ENCODE measurements at regions not wholly inside any gene's neighbourhood (a gene's known extent, or its start where the extent isn't known, plus 50 kb on each side); places are given as distances from the start of the nearest gene placed in this dataset.

DNA sequence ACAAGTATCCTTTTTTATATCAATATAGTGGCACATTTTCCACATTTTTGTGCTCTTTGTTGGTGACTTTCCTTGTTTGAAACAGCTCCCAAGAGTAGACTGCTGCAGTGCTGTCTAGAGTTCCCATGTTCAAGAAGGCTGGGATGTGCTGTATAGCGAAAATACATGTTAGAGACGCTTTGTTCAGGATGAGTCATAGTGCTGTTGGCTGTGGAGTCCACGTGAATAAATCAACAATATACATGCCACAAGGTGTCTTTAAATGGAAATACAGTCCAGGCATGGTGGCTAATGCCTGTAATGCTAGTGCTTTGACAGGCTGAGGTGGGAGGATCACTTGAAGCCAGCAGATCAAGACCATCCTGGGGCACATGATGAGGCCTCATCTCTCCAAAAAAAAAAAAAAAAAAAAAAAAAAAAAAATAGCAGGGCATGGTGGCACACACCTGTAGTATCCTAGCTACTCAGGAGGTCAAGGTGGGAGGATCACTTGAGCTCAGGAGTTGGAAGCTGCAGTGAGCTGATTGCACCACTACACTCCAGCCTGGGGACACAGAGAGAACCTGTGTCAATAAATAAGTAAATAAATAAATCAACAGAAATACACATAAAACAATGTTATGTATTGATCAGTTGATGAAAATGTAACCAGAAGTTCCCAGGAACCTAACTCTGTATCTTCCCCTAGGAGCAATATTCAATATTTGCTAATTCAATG lies 256.8 kb upstream of the STS start:
- TF ChIP-seq, protein P1, sequence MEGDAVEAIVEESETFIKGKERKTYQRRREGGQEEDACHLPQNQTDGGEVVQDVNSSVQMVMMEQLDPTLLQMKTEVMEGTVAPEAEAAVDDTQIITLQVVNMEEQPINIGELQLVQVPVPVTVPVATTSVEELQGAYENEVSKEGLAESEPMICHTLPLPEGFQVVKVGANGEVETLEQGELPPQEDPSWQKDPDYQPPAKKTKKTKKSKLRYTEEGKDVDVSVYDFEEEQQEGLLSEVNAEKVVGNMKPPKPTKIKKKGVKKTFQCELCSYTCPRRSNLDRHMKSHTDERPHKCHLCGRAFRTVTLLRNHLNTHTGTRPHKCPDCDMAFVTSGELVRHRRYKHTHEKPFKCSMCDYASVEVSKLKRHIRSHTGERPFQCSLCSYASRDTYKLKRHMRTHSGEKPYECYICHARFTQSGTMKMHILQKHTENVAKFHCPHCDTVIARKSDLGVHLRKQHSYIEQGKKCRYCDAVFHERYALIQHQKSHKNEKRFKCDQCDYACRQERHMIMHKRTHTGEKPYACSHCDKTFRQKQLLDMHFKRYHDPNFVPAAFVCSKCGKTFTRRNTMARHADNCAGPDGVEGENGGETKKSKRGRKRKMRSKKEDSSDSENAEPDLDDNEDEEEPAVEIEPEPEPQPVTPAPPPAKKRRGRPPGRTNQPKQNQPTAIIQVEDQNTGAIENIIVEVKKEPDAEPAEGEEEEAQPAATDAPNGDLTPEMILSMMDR (IDR thresholded peaks at IDR 0.05; ENCODE audit: unreplicated experiment): no peak
- Mint-ChIP-seq H3K4me1 (ENCODE audit: low read depth) (no peaks in the 10 kb centered on the region), H3K9me3 (ENCODE audit: low read depth) (peaks cover 21% of the 10 kb centered on the region), H3K27me3 (no peaks in the 10 kb centered on the region), H3K27ac (no peak overlapping the region), H3K36me3 (ENCODE audit: insufficient read depth) (peaks cover 3% of the 10 kb centered on the region), H3K4me3 (ENCODE audit: low read depth) (no peak overlapping the region)
- DNase-seq (ENCODE audit: low spot score, unreplicated experiment): no peak

DNA sequence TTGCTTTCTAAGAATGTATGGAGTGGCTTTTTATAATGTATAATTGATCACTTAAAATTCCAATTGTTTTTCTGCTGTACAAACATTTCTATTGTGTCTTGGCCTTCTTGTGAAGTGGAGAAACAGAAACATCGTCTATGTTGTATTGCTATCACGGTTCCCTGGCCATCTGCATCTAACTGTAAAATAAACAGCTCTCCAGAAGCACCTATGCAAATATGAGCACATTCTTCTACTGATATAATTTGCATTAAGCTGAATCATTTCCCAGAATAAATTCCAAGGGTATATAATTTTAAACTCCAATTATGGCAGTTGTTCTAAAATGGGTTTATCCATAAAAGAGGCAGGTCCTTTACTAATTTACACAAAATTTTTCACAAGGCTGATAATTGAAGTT lies 261.6 kb upstream of the STS start:
- TF ChIP-seq, protein P1 (IDR thresholded peaks at IDR 0.05; ENCODE audit: unreplicated experiment): no peak
- H3K27me3 Mint-ChIP-seq: no peaks in the 10 kb centered on the region
- no peak for DNase-seq (ENCODE audit: low spot score, unreplicated experiment)
- H3K4me3 Mint-ChIP-seq (ENCODE audit: low read depth): no peak overlapping the region
- no peaks in the 10 kb centered on the region for H3K36me3 Mint-ChIP-seq (ENCODE audit: insufficient read depth)
- no peaks in the 10 kb centered on the region for H3K9me3 Mint-ChIP-seq (ENCODE audit: low read depth)
- no peaks in the 10 kb centered on the region for H3K4me1 Mint-ChIP-seq (ENCODE audit: low read depth)
- H3K27ac Mint-ChIP-seq: no peak overlapping the region

DNA sequence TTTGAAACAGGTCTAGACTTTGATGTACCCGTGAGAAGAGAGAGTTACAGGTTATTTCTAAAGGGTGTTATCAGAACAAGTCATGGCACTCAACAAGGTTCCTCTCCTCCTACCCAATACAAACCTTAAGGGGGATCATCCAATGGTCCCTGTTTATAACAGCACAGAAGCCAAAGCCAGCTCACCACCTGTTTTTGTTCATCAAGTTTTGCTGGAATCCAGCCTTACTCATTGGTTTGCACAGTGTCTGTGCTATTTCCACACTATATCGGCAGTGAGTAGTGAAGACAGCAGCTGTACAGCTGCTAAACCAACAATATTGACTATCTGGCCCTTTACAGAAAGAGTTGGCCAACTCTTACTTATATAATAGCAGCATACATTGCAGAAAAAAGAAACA lies 262.1 kb upstream of the STS start:
- no peaks in the 10 kb centered on the region for H3K36me3 Mint-ChIP-seq (ENCODE audit: insufficient read depth)
- no peak overlapping the region for H3K4me3 Mint-ChIP-seq (ENCODE audit: low read depth)
- H3K4me1 Mint-ChIP-seq (ENCODE audit: low read depth): no peaks in the 10 kb centered on the region
- H3K27me3 Mint-ChIP-seq: no peaks in the 10 kb centered on the region
- no peak overlapping the region for H3K27ac Mint-ChIP-seq
- H3K9me3 Mint-ChIP-seq (ENCODE audit: low read depth): no peaks in the 10 kb centered on the region
- no peak for DNase-seq (ENCODE audit: low spot score, unreplicated experiment)
- TF ChIP-seq, protein P1 (IDR thresholded peaks at IDR 0.05; ENCODE audit: unreplicated experiment): no peak

DNA sequence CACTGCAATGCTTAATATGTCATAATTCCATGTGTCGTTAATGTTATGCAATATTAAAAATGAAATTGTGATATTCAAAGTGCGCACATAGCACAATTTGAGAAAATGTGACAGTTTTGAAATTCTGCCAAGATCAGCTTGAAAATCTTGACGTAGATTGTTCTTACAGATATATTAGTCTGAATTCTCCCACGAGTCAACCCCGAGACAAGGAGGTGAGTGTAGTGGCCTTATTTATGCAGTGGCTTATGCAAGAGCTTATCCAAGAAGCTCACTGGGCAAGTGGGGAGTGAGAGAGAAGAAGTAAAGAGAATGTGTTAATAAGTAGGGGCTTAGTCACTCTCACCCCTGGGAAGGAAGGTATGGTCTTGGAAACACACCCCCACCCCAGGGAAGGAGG lies 286.1 kb upstream of the STS start:
- Mint-ChIP-seq H3K36me3 (ENCODE audit: insufficient read depth) (peaks cover 3% of the 10 kb centered on the region), H3K9me3 (ENCODE audit: low read depth) (peaks cover 22% of the 10 kb centered on the region), H3K4me3 (ENCODE audit: low read depth) (no peak overlapping the region), H3K27ac (no peak overlapping the region), H3K4me1 (ENCODE audit: low read depth) (no peaks in the 10 kb centered on the region), H3K27me3 (no peaks in the 10 kb centered on the region)
- TF ChIP-seq, protein P1 (IDR thresholded peaks at IDR 0.05; ENCODE audit: unreplicated experiment): no peak
- DNase-seq (ENCODE audit: low spot score, unreplicated experiment): no peak

DNA sequence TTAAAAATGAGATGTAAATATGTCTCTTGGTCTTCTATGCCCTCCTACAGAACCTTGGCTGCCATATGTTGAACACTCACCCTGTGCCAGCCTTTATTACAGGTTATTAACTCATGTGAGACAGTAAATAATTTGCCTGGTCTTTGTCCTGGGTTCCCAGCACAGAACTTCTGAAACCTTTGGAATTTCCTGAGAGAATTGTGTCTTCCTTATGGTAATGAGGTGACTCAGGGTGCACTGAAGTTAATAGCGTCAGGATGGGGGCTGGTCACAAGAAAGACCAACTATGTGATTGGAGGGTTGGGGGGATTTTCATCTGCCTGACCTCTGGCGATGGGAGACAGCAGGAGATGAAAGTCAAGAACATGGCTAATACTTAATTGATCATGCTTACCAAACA lies 289.8 kb upstream of the STS start:
- H3K4me1 Mint-ChIP-seq (ENCODE audit: low read depth): no peaks in the 10 kb centered on the region

More for the DNA sequence above, 289.8 kb upstream of the STS start:
- peaks cover 5% of the 10 kb centered on the region for H3K36me3 Mint-ChIP-seq (ENCODE audit: insufficient read depth)
- H3K4me3 Mint-ChIP-seq (ENCODE audit: low read depth): no peak overlapping the region
- TF ChIP-seq, protein P1 (IDR thresholded peaks at IDR 0.05; ENCODE audit: unreplicated experiment): no peak
- DNase-seq (ENCODE audit: low spot score, unreplicated experiment): no peak
- H3K27me3 Mint-ChIP-seq: no peaks in the 10 kb centered on the region
- no peak overlapping the region for H3K27ac Mint-ChIP-seq
- peaks cover 21% of the 10 kb centered on the region for H3K9me3 Mint-ChIP-seq (ENCODE audit: low read depth)

All from progenitor cell of endocrine pancreas (in vitro differentiated cells).